Small intestine (tissue), 7 donors: ENCODE measurements at regions not wholly inside any gene's neighbourhood (a gene's known extent, or its start where the extent isn't known, plus 50 kb on each side); places are given as distances from the start of the nearest gene placed in this dataset.
"Not testable (repeated sequence)": the region's sequence is repeated elsewhere in the genome, so short reads cannot be mapped to it uniquely, and the experiment has no call there.

Experiments
- DNase-seq, 2 donors: peaks; one replicate each; pipeline versions ENCODE4 v3.0.0 to v3.0.0-alpha.2; 2013
- FAIRE-seq: peaks from 2 replicates; lab custom pipeline; 2012; peaks lifted over from hg19 to GRCh38; lab: Jason Lieb, UNC
- H3K27ac ChIP-seq, 3 donors: one replicate each; pipeline ENCODE4 v1.5.1; 2013; ENCODE audit warnings: low read length in 2 of 3, mild to moderate bottlenecking in 2 of 3, control low read depth in 1 of 3, inconsistent platforms in 1 of 3, low read depth in 1 of 3, moderate library complexity in 1 of 3
- H3K27me3 ChIP-seq, 3 donors: one replicate each; pipeline ENCODE4 v1.6.1; 2013; ENCODE audit warnings: low read length in 3 of 3, inconsistent platforms in 1 of 3; ENCODE audit not compliant: control insufficient read depth in 3 of 3, insufficient read depth in 3 of 3
- H3K36me3 ChIP-seq, 3 donors: one replicate each; pipeline ENCODE4 v1.6.1; 2013; ENCODE audit warnings: low read length in 3 of 3, inconsistent platforms in 1 of 3, low read depth in 1 of 3, mild to moderate bottlenecking in 1 of 3, moderate library complexity in 1 of 3; ENCODE audit not compliant: control insufficient read depth in 3 of 3, insufficient read depth in 2 of 3
- H3K4me1 ChIP-seq, 3 donors: one replicate each; pipeline ENCODE4 v1.6.1; 2013; ENCODE audit warnings: low read length in 2 of 3, inconsistent platforms in 1 of 3, low read depth in 1 of 3, mild to moderate bottlenecking in 1 of 3, moderate library complexity in 1 of 3; ENCODE audit not compliant: control insufficient read depth in 3 of 3, insufficient read depth in 2 of 3
- H3K4me3 ChIP-seq, 3 donors: one replicate each; pipeline ENCODE4 v1.5.1; 2013; ENCODE audit warnings: low read length in 3 of 3, control low read depth in 1 of 3, inconsistent platforms in 1 of 3, low read depth in 1 of 3, mild to moderate bottlenecking in 1 of 3, moderate library complexity in 1 of 3
- H3K9me3 ChIP-seq, 2 donors: one replicate each; pipeline ENCODE4 v1.6.1; 2013; ENCODE audit warnings: low read depth in 1 of 2, low read length in 1 of 2; ENCODE audit not compliant: control insufficient read depth in 2 of 2, insufficient read depth in 1 of 2
- WGBS, 3 donors: extraction: QIAGEN DNeasy Blood & Tissue Kit; methylation state at CpG; one replicate each; pipeline ENCODE4 v1.1.7; 2013; 5-methylcytosine and 5-hydroxymethylcytosine counted together
- donor health status: healthy with polysubstance abuse.
- donor health status: control.
- donor health status: control.
- donor health status: Bipolar disorder and iron deficiency.
- donor health status: healthy.

DNA sequence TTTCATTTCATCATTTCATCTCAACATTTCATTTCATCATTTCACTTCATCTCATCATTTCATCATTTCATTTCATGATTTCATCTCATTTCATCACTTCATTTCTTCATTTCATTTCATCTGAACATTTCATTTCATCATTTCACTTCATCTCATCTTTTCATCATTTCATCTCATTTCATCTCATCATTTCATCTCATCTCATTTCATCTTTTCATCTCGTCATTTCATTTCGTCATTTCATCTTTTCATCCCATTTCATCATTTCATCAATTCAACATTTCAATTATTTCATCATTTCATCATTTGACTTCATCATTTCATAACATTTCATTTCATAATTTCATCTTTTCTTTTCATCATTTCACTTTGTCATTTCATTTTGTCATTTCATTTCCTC, 128.4 kb downstream of the ANKRD30BL start:
- Histone ChIP-seq H3K36me3 (no peaks in the 10 kb centered on the region), H3K4me3 (no peak overlapping the region), H3K27ac (no peak overlapping the region), H3K27me3 (peaks cover 0 to 15% (median 5%) of the 10 kb centered on the region in 3 donors), H3K4me1 (no peaks in the 10 kb centered on the region), H3K9me3 (no peaks in the 10 kb centered on the region)
- no peak for FAIRE-seq
- no peak for DNase-seq
- WGBS, 3 donors = 77 to 89% (median 85%) methylated on average over 2 of the region's 2 CpGs

DNA sequence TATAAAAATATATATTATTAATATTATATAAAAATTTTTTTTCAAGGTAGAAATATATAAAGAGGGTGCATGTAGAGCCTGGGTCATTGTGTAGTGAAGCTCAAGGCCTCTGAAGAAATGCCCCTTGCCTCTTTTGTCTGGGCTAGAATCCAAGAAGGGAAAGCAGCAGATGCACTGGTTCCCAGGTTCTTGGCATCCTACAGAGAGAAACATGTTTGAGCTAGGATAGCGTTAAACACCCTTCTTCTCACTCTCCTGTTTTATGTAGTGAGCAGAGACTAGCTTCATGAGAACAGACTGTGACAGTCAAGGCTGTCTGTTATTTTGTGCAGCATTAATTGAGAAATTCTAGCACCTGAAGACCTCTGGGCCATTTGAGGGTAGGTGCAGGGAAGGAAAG, 149.7 kb downstream of the ANKRD30BL start:
- DNase-seq, H3K36me3 ChIP-seq, H3K9me3 ChIP-seq, H3K4me1 ChIP-seq, H3K4me3 ChIP-seq, H3K27ac ChIP-seq: not testable (repeated sequence)
- peak; percentile 94 for FAIRE-seq
- 57 to 78% (median 72%) methylated on average over 1 of the region's 1 CpG for WGBS, 3 donors
- peaks cover 0 to 13% (median 5%) of the 10 kb centered on the region in 3 donors for H3K27me3 ChIP-seq

DNA sequence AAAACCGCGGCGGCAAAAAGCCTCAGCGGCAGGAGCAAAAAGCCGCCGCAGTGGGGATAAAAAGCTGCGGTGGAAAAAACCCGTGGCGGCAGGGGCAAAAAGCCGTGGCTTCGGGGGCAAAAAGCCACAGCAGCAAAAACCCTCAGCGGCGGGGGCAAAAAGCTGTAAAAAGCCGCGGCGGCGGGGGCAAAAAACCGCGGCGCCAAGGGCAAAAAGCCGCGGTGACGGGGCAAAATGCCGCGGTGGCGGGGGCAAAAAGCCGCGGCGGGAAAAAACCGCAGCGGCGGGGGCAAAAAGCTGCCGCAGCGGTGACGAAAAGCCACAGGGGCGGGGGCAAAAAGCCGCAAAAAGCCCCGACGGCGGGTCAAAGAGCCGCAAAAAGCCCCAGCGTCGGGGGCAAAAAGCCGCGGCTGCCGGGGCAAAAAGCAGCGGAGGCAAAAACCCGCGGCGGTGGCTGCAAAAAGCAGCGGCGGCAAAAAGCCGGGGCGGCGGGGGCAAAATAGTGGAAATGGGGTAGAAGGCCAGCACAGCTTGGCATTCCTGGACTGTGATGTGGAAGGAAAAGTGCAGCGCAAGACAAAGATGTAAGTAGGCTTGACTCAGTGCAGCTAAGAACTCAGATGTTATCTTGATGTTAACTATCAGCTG, 151.8 kb downstream of the ANKRD30BL start:
- Histone ChIP-seq H3K27ac (no peak overlapping the region), H3K4me1 (peaks cover 0 to 4% (median 0%) of the 10 kb centered on the region in 3 donors), H3K4me3 (peak overlapping the region in 2 of 3 donors; percentile 14 to 24), H3K27me3 (peaks cover 0 to 13% (median 5%) of the 10 kb centered on the region in 3 donors), H3K9me3 (no peaks in the 10 kb centered on the region), H3K36me3 (no peaks in the 10 kb centered on the region)
- WGBS, 3 donors = 2 to 5% (median 3%) methylated on average over 53 to 56 of the region's 56 CpGs
- peak in 1 of 2 donors; percentile 4 for DNase-seq
- FAIRE-seq = no peak

DNA sequence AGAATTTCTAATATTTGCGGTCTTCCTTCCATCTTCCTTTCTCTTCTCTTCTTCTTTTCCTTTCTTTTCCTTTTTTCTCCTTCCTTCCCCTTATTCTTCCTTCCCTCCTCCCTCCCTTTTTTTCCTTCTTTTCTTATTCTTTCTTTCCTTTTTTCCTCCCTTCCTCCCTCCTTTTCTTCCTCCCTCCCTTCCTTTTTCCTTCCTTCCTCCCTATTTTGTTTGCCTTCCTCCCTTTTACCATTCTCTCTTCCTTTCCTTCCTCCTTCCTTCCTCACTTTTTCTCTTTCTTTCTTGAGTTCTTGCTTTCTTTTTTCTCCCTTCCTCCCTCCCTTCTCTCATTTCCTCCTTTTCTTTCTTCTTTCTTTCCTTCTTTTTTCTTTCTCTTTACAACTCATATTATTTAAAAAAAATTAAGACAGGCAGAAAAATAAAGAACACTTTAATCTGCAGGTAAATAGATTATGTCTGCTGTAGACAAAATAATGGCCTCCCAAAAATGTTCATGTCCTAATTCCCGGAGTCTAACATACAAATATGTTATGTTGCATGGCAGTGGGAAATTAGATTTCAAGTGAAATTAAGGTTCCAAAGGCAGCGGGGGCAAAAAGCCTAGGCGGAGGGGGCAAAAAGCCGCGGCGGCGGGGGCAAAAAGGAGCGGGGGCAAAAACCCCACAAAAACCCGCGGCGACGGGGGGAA, 152.4 kb downstream of the ANKRD30BL start:
- 11 to 12% (median 11%) methylated on average over 13 of the region's 13 CpGs for WGBS, 3 donors
- Histone ChIP-seq H3K27me3 (peaks cover 0 to 13% (median 5%) of the 10 kb centered on the region in 3 donors), H3K9me3 (no peaks in the 10 kb centered on the region), H3K36me3 (no peaks in the 10 kb centered on the region), H3K27ac (no peak overlapping the region), H3K4me1 (peaks cover 0 to 4% (median 0%) of the 10 kb centered on the region in 3 donors), H3K4me3 (peak overlapping the region in 2 of 3 donors; percentile 14 to 24)
- DNase-seq (no peak), FAIRE-seq (no peak)

DNA sequence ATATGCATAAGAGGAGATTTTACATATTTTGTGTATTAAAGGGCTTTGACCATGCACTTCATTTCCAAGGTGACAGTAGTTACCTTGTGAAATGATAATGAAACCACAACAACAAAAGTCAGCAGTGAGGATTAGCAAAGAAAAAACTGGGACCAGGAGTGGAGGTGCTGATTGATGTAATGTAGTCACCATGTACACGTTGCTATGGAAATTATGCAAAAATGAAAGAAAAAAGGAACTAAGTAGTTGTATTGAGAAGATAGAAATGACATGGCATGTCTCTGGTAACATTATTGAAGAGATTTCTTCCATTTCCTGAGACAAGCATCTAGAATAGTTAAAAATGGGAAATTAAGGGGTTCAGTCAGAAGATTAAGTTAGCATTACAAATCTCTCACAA, 171.0 kb downstream of the ANKRD30BL start:
- H3K27me3 ChIP-seq, DNase-seq, H3K4me1 ChIP-seq, H3K27ac ChIP-seq, H3K4me3 ChIP-seq, H3K9me3 ChIP-seq, FAIRE-seq, H3K36me3 ChIP-seq: not testable (repeated sequence)
- WGBS, 3 donors = 14 to 73% (median 44%) methylated on average over 1 of the region's 1 CpG

DNA sequence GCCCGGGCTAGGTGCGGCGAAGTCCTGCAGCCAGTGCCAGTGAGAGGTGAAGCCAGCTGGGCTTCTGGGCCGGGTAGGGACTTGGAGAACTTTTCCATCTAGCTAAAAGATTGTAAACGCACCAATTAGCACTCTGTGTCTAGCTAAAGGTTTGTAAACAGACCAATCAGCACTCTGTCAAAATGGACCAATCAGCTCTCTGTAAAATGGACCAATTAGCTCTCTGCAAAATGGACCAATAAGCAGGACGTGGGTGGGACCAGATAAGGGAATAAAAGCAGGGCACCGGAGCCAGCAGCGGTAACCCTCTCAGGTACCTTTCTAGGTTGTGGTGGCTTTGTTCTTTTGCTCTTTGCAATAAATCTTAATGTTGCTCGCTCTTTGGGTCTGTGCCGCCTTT, 195.1 kb downstream of the ANKRD30BL start:
- H3K4me1 ChIP-seq, FAIRE-seq, H3K27me3 ChIP-seq, H3K27ac ChIP-seq, H3K9me3 ChIP-seq, H3K36me3 ChIP-seq, DNase-seq, H3K4me3 ChIP-seq: not testable (repeated sequence)
- 74 to 79% (median 75%) methylated on average over 10 of the region's 10 CpGs for WGBS, 3 donors

DNA sequence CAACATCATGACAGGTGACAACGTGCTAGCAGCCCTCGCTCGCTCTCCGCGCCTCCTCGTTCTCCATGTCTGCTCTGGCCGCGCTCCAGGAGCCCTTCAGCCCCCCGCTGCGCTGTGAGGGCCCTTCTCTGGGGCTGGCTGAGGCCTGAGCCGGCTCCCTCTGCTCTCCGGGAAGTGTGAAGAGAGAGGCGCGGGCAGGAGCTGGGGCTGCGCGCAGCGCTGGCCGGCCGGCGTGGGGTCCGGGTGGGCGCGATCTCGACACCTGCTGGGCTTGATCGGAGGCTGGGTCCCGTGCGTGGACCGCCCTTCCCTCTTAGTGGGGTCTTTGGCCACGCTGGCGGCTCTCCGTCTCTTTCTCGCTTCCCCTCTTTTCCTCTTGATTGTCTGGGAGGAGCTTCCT, 195.5 kb downstream of the ANKRD30BL start:
- Histone ChIP-seq H3K27ac (no peak overlapping the region), H3K36me3 (no peaks in the 10 kb centered on the region), H3K4me3 (no peak overlapping the region), H3K4me1 (no peaks in the 10 kb centered on the region), H3K9me3 (peaks cover 0 to 1% of the 10 kb centered on the region in 2 donors), H3K27me3 (no peaks in the 10 kb centered on the region)
- DNase-seq (no peak), FAIRE-seq (no peak)
- WGBS, 3 donors = 91 to 93% (median 93%) methylated on average over 28 to 32 of the region's 32 CpGs

DNA sequence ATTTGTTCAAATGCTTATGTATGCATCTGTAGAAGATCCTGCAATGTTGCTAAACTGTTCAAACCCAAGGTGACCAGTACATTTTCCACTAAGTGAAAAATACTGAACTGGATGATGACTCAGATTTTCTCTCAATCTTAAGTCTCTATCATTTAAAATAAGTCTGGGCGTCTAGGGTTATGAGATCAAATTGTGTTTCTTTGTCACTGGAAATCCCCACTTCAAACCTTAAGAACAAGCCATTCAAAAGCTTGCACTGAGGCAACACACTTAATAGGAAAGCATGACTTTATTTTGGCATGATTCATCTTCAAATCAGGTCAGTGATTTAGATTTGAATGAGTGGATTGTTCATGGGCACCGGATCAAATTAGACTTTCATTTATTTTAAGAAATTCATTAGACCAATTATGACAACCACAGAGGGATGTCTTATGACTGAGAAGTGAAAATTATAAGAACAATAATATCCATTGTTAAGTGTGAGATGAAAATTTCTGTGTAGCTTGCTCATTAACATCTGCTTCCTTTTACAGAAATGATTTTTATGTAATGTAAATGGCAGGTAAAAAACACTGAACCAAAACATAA, 203.6 kb downstream of the ANKRD30BL start:
- not testable (repeated sequence) for FAIRE-seq, H3K27ac ChIP-seq, DNase-seq, H3K27me3 ChIP-seq, H3K36me3 ChIP-seq, H3K4me3 ChIP-seq, H3K4me1 ChIP-seq, H3K9me3 ChIP-seq
- 57 to 76% (median 70%) methylated on average over 2 of the region's 2 CpGs for WGBS, 3 donors
